Breast epithelium (tissue), 3 donors: ENCODE measurements at regions not wholly inside any gene's neighbourhood (a gene's known extent, or its start where the extent isn't known, plus 50 kb on each side); places are given as distances from the start of the nearest gene placed in this dataset.

Source experiments
- POLR2A ChIP-seq: fragments of 450-650 bp; IDR thresholded peaks from one replicate; pipeline ENCODE4 v1.6.1; 2016; ENCODE audit warnings: antibody characterized with exemption, mild to moderate bottlenecking, moderate library complexity
- TF ChIP-seq, protein P1 (sequence below), 3 donors: fragments of 450-650 bp; IDR thresholded peaks; one replicate each; pipeline ENCODE4 v1.5.1; 2016 to 2017; ENCODE audit warnings: antibody characterized with exemption in 3 of 3, mild to moderate bottlenecking in 3 of 3, moderate library complexity in 3 of 3

DNA sequence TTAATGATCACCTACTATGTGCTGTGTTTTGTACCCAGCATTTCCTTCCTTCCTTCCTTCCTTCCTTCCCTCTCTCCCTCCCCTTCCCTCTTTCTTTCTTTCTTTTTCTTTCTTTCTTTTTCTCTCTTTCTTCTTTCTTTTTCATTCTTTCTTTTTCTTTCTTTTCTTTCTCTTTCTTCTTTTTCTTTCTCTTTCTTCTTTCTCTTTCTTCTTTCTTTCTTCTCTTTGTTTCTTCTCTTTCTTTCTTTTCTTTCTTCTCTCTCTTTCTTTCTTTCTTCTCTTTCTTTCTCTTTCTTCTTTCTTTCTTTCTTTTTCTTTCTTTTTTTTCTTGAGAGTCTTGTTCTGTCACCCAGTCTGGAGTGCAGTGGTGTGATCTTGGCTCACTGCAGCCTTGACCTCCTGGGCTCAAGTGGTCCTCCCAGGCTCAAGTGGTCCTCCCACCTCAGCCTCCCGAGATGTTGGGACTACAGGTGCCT is 165.7 kb upstream of the MVB12B start:
- TF ChIP-seq, protein P1, sequence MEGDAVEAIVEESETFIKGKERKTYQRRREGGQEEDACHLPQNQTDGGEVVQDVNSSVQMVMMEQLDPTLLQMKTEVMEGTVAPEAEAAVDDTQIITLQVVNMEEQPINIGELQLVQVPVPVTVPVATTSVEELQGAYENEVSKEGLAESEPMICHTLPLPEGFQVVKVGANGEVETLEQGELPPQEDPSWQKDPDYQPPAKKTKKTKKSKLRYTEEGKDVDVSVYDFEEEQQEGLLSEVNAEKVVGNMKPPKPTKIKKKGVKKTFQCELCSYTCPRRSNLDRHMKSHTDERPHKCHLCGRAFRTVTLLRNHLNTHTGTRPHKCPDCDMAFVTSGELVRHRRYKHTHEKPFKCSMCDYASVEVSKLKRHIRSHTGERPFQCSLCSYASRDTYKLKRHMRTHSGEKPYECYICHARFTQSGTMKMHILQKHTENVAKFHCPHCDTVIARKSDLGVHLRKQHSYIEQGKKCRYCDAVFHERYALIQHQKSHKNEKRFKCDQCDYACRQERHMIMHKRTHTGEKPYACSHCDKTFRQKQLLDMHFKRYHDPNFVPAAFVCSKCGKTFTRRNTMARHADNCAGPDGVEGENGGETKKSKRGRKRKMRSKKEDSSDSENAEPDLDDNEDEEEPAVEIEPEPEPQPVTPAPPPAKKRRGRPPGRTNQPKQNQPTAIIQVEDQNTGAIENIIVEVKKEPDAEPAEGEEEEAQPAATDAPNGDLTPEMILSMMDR (IDR thresholded peaks at IDR 0.05) = no peak
- no peak for TF ChIP-seq POLR2A
